ENCODE measurements at regions not wholly inside any gene's neighbourhood (a gene's known extent, or its start where the extent isn't known, plus 50 kb on each side); places are given as distances from the start of the nearest gene placed in this dataset.

DNA sequence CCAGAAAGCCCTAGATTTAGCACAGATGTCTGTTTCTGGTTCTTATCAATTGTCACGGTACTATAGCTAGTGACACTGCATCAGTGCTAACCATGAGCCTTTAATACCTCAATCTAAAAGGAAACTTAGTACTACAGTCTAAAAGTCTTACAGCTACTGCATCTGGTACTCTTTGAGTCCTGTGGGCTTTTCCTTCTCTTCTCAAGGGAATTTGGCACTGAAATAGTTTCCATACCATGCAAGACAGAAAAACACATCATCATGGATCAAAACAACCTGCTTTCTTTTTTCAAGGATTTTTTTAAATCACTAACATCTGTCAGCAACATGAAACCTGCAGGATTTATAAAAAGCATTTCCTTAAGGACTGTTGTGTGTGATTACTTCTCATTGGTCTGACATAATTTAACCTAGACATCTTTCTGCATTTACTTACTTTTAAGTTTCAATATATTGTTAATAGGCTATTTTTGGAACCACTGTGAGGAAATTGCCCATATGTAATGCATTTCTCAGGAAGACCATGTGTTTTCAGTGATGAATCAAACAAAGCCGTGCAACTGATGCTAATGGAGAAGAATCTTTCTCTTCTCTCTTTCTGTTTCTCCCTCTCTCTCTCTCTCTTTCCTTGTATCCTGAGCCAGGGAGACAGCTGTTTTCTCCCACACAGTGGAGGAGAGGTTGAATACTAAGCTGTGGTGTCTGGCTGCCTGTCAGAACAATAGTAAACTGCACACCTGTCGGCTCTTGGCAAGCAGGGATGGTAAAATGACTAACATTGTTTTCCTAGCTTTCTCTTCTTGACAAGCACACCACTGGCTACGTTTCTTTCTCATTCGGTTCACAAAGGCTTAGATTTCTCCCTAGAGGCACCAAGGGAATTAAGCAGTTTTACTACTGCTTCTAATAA, 273.4 kb downstream of the CSNK1G3 start:
- no peak for DNase-seq (ENCODE audit: low spot score)
- Histone ChIP-seq H3K4me3 (ENCODE audit: low read depth in 1 of 3, low read length in 3 of 3) (no peak overlapping the region), H3K36me3 (ENCODE audit: control insufficient read depth in 4 of 4, insufficient read depth in 3 of 4, low read depth in 1 of 4, low read length in 3 of 4) (no peaks in the 10 kb centered on the region), H3K9ac (ENCODE audit: low read depth in 1 of 2, low read length in 2 of 2) (no peak overlapping the region), H3K9me3 (ENCODE audit: control insufficient read depth in 4 of 4, low read length in 3 of 4) (peaks cover 0 to 9% (median under 1%) of the 10 kb centered on the region in 4 donors), H3K4me1 (ENCODE audit: control insufficient read depth in 4 of 4, insufficient read depth in 4 of 4, low read length in 3 of 4) (no peaks in the 10 kb centered on the region), H3K27me3 (ENCODE audit: control insufficient read depth in 4 of 4, insufficient read depth in 4 of 4, low read length in 3 of 4) (peaks cover 0 to 3% (median 0%) of the 10 kb centered on the region in 4 donors), H3K27ac (ENCODE audit: low read depth in 1 of 2, low read length in 2 of 2) (no peak overlapping the region)
- WGBS = 50% methylated on average over 5 of the region's 5 CpGs
- no peak for TF ChIP-seq ATF3 (IDR thresholded peaks at IDR 0.05)
- no peak for TF ChIP-seq HNF4G (IDR thresholded peaks at IDR 0.05)
- no peak for TF ChIP-seq GABPA (IDR thresholded peaks at IDR 0.05 in 1 of 2, conservative IDR thresholded peaks at IDR 0.05 in 1 of 2)
- no peak for TF ChIP-seq FOXA2 (IDR thresholded peaks at IDR 0.05)
- no peak for TF ChIP-seq SP1 (IDR thresholded peaks at IDR 0.05)
- no peak for TF ChIP-seq JUND (IDR thresholded peaks at IDR 0.05)
- TF ChIP-seq, protein P1, sequence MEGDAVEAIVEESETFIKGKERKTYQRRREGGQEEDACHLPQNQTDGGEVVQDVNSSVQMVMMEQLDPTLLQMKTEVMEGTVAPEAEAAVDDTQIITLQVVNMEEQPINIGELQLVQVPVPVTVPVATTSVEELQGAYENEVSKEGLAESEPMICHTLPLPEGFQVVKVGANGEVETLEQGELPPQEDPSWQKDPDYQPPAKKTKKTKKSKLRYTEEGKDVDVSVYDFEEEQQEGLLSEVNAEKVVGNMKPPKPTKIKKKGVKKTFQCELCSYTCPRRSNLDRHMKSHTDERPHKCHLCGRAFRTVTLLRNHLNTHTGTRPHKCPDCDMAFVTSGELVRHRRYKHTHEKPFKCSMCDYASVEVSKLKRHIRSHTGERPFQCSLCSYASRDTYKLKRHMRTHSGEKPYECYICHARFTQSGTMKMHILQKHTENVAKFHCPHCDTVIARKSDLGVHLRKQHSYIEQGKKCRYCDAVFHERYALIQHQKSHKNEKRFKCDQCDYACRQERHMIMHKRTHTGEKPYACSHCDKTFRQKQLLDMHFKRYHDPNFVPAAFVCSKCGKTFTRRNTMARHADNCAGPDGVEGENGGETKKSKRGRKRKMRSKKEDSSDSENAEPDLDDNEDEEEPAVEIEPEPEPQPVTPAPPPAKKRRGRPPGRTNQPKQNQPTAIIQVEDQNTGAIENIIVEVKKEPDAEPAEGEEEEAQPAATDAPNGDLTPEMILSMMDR (IDR thresholded peaks at IDR 0.05; ENCODE audit: low read depth, low read length, missing input control) = no peak
- TF ChIP-seq HNF4A (conservative IDR thresholded peaks at IDR 0.05) = no peak
- no peak for TF ChIP-seq ZBTB33 (IDR thresholded peaks at IDR 0.05)
- TF ChIP-seq EGR1 (IDR thresholded peaks at IDR 0.05; ENCODE audit: low read depth in 2 of 2) = no peak
- TF ChIP-seq YY1 (IDR thresholded peaks at IDR 0.05) = no peak
- no peak for TF ChIP-seq TAF1 (conservative IDR thresholded peaks at IDR 0.05)
- no peak for TF ChIP-seq NR2F2 (IDR thresholded peaks at IDR 0.05)

GRCh38 chr5:123783421-123783820, 271.4 kb downstream of the CSNK1G3 start:
- 72% methylated on average over 1 of the region's 1 CpG for WGBS
- Histone ChIP-seq H3K36me3 (ENCODE audit: control insufficient read depth in 4 of 4, insufficient read depth in 3 of 4, low read depth in 1 of 4, low read length in 3 of 4) (no peaks in the 10 kb centered on the region), H3K9me3 (ENCODE audit: control insufficient read depth in 4 of 4, low read length in 3 of 4) (peaks cover 0 to 2% (median 0%) of the 10 kb centered on the region in 4 donors), H3K27me3 (ENCODE audit: control insufficient read depth in 4 of 4, insufficient read depth in 4 of 4, low read length in 3 of 4) (peaks cover 0 to 3% (median 0%) of the 10 kb centered on the region in 4 donors), H3K27ac (ENCODE audit: low read depth in 1 of 2, low read length in 2 of 2) (no peak overlapping the region), H3K9ac (ENCODE audit: low read depth in 1 of 2, low read length in 2 of 2) (no peak overlapping the region), H3K4me1 (ENCODE audit: control insufficient read depth in 4 of 4, insufficient read depth in 4 of 4, low read length in 3 of 4) (no peaks in the 10 kb centered on the region), H3K4me3 (ENCODE audit: low read depth in 1 of 3, low read length in 3 of 3) (no peak overlapping the region)
- no peak for DNase-seq (ENCODE audit: low spot score)
- TF ChIP-seq RXRA (IDR thresholded peaks at IDR 0.05) (no peak), GABPA (IDR thresholded peaks at IDR 0.05 in 1 of 2, conservative IDR thresholded peaks at IDR 0.05 in 1 of 2) (no peak), REST (IDR thresholded peaks at IDR 0.05) (no peak), FOXA2 (IDR thresholded peaks at IDR 0.05) (no peak), MAX (IDR thresholded peaks at IDR 0.05) (no peak), FOXA1 (IDR thresholded peaks at IDR 0.05) (no peak), ZBTB33 (IDR thresholded peaks at IDR 0.05) (no peak), HNF4G (IDR thresholded peaks at IDR 0.05) (no peak), JUND (IDR thresholded peaks at IDR 0.05) (no peak)
